GM18858 (cell line): ENCODE measurements at regions not wholly inside any gene's neighbourhood (a gene's known extent, or its start where the extent isn't known, plus 50 kb on each side); places are given as distances from the start of the nearest gene placed in this dataset.
"Not testable (repeated sequence)": the region's sequence is repeated elsewhere in the genome, so short reads cannot be mapped to it uniquely, and the experiment has no call there.

Experiments used
- ATAC-seq: cut with Tn5 transposase; IDR thresholded peaks from one replicate; pipeline ENCODE4 v1.9.1; 2021; ENCODE audit not compliant: unreplicated experiment

GRCh38 chr3:191076903-191077552, 122.0 kb upstream of the OSTN start:
- ATAC-seq = no peak

- ATAC-seq = no peak
Observed at GRCh38 chr3:191074511-191074910, 124.5 kb upstream of the OSTN start.

- ATAC-seq = no peak
Observed at GRCh38 chr3:191070762-191071403, 128.2 kb upstream of the OSTN start.

GRCh38 chr3:191070201-191070600, 128.8 kb upstream of the OSTN start:
- ATAC-seq = no peak

GRCh38 chr3:191068946-191069813, 129.9 kb upstream of the OSTN start:
- no peak for ATAC-seq

GRCh38 chr3:191066669-191067068, 132.4 kb upstream of the OSTN start:
- no peak for ATAC-seq

GRCh38 chr3:191065181-191065805, 133.7 kb upstream of the OSTN start:
- no peak for ATAC-seq

GRCh38 chr3:191051037-191051436, 148.0 kb upstream of the OSTN start:
- peak; percentile 72 for ATAC-seq

GRCh38 chr3:191047930-191048329, 151.1 kb upstream of the OSTN start:
- no peak for ATAC-seq

GRCh38 chr3:191030929-191031328, 168.1 kb upstream of the OSTN start:
- ATAC-seq = no peak

- no peak for ATAC-seq
Observed at GRCh38 chr3:191030491-191030890, 168.0 kb upstream of the GMNC start.

- ATAC-seq = no peak
Observed at GRCh38 chr3:191026746-191027145, 164.3 kb upstream of the GMNC start.

- ATAC-seq = no peak
Observed at GRCh38 chr3:191020730-191021396, 158.4 kb upstream of the GMNC start.

- no peak for ATAC-seq
Observed at GRCh38 chr3:191019855-191020254, 157.4 kb upstream of the GMNC start.

GRCh38 chr3:191015960-191016359, 153.5 kb upstream of the GMNC start:
- not testable (repeated sequence) for ATAC-seq

- no peak for ATAC-seq
Observed at GRCh38 chr3:191008074-191008473, 145.6 kb upstream of the GMNC start.

- ATAC-seq = no peak
Observed at GRCh38 chr3:191005790-191006189, 143.3 kb upstream of the GMNC start.

GRCh38 chr3:191003742-191004141, 141.2 kb upstream of the GMNC start:
- no peak for ATAC-seq

GRCh38 chr3:190996181-190996775, 133.8 kb upstream of the GMNC start:
- no peak for ATAC-seq

GRCh38 chr3:190995156-190995555, 132.7 kb upstream of the GMNC start:
- no peak for ATAC-seq

GRCh38 chr3:190990898-190991297, 128.4 kb upstream of the GMNC start:
- ATAC-seq = no peak
